ENCODE measurements at regions not wholly inside any gene's neighbourhood (a gene's known extent, or its start where the extent isn't known, plus 50 kb on each side); places are given as distances from the start of the nearest gene placed in this dataset.

DNA sequence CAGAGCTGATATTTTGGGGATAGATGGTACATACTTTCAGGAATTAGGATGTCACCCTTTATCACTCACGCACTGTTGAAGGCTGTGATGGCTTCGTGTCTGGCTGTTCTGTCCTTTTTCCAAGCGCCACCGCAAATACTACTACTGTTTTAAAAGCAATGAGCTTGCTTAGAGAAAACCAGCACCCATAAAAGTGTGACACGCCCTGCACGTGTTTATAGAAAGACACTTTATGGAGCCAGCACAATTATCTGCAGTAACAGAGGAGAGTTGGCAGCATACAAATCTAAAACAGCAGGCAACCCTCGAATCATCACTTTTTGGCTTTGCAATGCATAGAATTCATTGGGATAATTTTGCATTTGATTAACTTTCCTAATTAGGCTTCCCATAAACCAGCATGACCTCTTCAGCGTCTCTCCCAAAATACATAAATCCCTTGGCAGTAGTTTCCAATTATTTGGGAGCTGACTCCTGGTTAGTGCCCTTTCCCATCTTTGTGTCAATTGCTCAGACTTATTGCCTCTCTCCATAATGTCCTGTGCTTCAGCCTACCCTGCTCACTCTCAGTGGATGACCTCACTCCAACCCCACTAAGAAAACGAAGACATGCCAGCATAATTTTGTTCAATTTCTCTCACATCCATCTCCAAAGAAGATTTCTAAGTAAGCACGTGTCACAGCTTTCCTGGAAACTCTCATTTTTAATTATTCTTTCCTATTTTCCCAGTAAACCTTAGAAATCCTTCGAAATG, 118.7 kb upstream of the LARGE1 start:
- no peak for DNase-seq (ENCODE audit: low read depth in 4 of 4, low spot score in 2 of 4)

DNA sequence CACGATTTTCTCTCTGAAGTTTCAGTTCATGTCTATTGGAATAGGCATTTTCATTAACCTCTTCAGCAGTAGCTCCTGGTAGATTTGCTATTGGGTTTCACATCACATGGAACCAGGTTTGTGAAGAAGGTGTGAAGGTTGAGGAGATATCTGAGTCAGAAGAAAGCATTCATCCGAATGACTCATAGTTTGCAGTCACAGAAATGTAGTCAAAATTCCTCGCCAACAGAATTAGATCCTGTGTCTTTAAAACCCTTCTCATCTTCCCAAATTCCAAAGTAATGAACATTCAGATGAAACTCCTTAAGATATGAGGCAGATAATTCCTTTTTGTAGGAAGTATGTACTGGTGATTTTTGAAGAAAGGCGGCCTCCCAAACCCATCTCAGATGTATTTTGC, 125.0 kb upstream of the LARGE1 start:
- no peak for DNase-seq (ENCODE audit: low read depth in 4 of 4, low spot score in 2 of 4)

DNA sequence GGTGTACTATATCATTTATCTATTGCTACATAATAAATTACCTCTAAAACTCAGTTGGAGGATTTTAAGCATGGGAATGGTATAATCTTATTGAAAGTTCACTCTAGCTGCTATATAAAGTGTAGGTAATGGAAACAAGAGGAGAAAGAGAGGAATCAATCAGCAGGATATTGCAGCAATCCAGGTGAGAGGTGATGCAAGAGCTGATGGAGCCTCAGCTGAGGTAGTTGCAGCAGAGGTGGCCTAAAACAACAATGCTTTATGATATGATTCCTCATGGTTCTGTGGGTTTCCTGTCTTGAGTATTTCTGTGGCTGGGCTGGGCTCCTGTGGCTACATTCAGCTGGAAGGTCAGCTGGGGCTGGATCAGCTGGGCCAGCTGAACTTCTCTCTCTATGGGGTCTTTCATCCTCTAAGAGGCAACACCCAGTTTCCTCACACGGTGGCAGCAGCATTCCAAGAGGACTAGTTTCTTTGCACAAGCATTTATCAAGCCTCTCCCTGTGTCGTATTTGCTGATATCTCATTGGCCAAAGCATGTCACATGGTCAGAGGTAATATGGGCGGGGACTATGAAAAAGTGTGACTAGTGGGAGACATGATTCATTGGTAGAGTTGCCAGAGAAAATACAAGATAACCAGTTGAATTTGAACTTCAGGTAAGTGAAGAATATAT, 135.4 kb upstream of the LARGE1 start:
- DNase-seq (ENCODE audit: low read depth in 4 of 4, low spot score in 2 of 4), result no peak

DNA sequence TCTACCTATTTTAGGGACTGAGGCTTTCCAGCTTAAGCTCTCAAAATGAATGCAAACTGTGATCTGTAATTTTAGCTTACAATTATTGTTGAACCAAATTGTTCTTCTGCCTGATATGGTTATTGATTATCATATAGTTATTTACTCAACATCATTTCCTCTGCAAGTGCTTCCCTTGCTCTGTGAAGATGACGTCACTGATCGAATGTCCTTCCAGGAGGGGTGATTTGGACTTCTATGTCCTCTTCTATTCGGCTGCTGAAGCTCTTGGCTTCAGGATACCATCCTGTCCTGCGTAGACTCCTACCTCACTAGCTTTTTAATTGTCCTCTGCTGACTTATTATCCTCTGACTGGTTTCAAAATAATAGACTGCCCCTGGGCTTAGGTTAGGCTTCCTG, 137.4 kb upstream of the LARGE1 start:
- DNase-seq (ENCODE audit: low read depth in 4 of 4, low spot score in 2 of 4), result no peak

DNA sequence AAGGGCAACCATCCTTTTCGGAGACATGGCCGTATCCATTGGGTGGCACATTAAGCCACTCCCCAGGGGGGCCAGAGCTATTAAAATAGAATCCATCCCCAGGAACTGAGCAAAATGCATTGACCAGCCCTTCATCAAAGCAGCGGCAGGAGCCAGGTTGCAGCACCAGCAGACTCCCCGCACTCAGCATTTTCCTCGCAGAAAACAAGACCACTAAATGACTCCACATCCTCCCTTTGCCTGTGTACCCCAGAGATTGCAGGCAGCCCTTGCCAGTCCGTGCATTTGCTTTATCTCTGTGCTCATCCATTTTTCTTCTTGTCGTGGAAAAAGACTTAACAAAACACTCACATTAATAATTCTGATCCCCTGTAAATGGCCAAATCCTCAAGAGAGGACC, 144.4 kb upstream of the LARGE1 start:
- no peak for DNase-seq (ENCODE audit: low read depth in 4 of 4, low spot score in 2 of 4)

DNA sequence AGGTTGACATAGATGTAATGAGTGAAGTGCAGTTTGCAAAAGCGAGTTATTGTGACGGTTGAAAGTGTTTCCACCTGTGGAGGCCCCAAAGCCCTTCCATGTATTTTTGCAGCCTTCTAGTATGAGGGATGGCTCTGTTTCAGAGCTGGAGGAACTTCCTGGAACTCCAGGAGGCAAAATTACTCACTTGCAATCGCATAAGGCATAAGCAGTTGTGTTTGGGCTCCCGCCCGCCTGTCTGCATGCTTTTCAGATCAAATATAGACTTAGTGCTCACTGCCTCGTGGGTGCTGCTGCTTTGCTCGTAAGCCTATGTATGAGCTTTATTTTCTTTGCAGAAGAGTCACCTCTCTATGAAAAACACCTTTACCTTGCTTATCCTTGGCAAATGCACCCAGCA, 146.8 kb upstream of the LARGE1 start:
- DNase-seq (ENCODE audit: low read depth in 4 of 4, low spot score in 2 of 4), result no peak

DNA sequence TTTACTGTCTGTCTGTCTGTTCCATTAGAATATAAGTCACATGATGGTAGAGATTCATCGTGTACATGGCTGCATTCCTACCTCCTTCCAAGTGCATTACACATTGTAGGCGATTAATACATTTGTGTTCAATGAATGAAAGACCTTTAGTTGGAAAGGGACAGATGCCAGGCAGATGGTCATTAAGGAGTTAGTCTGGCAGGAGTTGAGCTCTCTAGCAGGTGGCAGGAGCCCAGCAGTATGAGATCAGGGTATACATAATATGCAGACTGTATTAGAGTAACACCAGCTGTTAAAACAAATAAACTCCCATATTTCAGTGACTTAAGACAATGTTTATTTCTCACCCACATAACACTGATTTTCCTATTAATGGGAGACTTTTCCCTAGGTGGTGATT, 147.7 kb upstream of the LARGE1 start:
- no peak for DNase-seq (ENCODE audit: low read depth in 4 of 4, low spot score in 2 of 4)

DNA sequence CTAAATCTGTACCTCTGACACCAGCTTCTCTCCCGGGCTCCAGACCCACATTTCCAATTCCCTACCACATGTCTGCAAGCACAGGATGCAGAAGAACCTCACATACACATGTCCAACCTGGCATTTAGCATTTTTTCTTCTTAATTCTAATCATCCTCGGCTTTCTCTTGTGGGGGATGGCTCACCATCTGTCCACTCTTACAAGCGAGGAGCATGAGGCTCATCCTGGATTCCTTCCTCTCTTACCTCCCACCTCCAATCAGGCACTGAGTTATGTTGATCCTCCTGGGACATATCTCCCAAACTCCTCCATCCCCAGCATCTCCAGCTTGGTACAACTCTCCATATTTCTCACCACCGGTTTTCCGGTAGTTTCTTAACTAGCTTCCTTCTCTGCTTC, 149.8 kb upstream of the LARGE1 start:
- DNase-seq (ENCODE audit: low read depth in 4 of 4, low spot score in 2 of 4), result no peak

DNA sequence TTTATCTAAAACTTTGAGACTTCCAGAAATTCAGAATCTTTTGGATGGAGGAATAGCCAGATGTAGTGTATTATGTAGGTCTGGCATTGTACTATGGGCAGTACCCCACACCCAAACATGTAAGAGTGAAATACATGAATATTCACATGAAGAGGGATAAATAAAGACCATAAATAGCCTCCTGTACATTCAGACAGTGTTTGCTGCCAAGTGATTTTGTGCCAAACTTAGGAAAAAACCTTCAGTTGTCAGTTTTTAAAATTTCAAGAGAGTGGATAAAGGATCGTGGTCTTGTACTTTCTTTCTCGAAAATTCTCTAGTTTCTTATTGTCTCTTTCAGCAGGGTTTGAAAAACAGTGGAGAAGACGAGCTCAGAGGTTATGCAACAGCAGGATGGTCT, 150.3 kb upstream of the LARGE1 start:
- no peak for DNase-seq (ENCODE audit: low read depth in 4 of 4, low spot score in 2 of 4)

DNA sequence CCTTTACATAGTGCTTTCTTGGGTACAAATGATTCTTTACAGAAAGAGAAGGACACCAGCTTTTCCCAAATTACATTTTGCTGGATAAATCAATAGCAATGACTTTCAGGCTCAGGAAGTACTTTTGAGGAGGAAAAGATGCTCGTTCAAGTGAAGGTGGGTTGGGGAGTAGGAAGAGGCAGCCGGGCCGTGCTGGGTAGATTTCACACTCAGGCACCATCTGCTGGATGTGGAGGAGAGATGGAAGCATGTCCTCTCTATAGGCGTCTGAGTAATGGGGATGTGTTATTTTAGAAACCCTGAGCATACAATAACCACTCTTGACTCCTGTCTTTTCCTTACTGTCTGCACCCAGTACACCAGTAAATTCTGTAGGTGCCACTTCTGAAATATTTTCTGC, 152.3 kb upstream of the LARGE1 start:
- DNase-seq (ENCODE audit: low read depth in 4 of 4, low spot score in 2 of 4), result no peak

DNA sequence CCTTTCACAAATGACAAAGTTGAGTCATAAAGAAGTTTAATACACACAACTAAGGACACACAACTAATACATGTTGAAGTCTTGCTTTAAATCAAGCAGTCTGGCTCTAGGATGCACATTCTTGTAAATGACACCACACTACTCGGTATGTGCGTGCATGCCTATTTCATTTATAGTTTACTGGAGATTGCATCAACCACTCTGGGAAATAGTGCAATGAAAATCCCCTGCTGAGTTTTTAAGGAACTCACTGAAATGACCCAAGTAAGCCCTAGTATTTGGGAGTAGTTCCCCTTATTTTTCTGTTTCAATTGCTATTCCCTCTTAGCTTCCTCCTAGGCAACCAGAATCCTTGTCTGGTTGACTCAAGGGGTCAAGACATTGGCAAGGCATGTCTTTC, 160.2 kb upstream of the LARGE1 start:
- no peak for DNase-seq (ENCODE audit: low read depth in 4 of 4, low spot score in 2 of 4)

DNA sequence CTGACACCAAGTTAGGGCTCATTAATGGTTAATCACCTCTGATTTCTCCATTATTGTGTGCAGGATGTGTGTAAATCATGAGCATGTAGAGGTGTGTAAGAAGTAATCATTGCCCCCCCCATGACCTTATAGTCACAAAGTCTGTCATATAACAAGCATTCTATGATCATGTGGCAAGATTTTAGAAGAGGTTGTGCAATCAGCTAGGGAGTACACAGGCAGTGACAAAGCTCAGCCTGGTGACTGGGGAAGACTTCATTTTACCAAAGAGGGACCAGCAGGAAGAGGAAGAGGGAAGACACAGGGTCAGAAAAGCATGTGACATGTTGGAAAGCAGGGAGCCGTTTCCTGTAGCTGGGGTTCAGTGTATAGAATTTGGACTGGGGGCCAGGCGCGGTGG, 176.5 kb upstream of the LARGE1 start:
- no peak for DNase-seq (ENCODE audit: low read depth in 4 of 4, low spot score in 2 of 4)

DNA sequence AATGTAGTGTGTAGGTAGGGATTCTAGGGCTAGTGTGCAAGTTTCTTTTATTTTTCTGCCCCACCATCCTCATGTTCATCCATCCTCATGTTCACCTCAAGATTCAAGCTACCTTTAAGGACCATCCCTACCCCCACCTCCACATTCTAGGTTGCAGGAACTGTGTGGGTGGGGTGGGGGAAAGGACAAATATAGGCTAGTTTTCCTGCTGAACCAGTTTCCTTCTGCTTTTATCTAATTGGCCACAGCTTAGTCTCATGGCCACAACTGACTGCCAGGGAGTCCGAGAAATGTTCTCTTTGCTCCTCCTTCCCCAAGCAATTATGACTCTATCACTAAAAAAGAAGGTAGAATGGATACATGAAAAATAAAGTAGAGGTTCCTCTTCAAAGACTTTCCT, 179.0 kb upstream of the LARGE1 start:
- no peak for DNase-seq (ENCODE audit: low read depth in 4 of 4, low spot score in 2 of 4)

DNA sequence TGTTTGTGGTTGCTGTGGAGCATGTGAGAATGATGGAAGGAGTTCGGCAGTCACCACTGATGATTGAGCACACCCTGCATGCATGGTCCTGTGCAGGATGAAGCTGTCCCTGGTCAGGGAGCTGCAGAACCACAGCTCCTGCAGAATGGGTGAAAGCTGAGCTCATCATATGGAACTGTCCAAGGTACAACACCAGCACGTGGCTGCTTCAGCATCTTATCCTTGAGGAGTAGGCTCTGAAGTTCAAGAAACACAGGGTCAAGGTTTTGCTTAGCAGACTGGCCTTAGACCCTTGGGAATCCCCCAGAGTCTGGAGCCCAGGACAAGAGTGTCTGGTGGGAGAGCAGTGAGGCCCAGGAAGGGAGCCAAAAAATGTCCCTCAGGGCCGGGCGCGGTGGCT, 182.4 kb upstream of the LARGE1 start:
- peak in 1 of 4 donors; percentile 10 for DNase-seq (ENCODE audit: low read depth in 4 of 4, low spot score in 2 of 4)

DNA sequence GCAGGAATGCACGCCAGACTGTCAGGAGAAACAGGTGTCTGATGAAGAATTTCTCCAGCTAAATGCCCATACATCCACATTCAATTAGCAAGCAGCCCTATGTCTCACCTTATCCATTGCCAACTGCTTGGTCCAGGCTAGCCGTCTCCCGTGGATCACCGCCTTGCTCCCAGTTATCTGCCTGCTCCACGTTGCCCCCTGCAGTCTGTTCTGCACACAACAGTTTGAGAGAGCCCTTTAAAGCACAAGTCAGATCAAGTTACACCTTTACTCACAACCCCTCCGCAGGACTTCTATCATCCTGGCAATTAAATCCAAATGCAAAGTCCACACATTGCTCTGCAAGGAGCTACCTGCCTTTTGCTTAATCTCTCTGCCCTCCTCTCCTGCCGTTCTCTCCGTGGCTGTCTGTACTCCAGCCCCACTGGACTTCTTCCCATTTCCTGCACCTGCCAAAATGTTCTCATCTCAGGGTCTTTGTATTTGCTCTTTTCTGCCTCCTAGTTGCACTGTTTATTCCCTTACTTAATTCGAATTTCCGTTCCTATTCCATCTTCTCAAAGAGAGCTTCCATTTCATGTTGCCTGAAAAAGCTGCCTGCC, 185.3 kb upstream of the LARGE1 start:
- peak; percentile 24 to 59 (median 39) for DNase-seq (ENCODE audit: low read depth in 4 of 4, low spot score in 2 of 4)

DNA sequence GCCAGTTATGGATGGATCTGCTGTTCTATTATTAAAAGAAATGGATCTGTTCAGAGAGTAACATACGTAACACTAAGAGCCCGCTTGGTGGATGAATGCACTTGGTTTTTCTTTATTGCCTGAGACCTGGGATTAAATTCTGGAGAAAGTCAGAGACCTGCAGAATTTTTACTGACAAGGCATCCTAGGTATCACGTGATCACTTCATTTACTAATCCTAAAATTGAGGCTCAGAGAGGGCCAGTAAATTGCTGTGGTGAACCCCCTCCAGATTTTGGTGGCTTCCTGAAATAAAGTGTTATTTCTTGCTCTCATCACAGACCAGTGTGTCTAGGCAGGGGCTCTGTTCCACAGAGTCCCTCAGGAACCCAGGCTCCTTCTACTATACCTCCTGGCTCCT, 187.9 kb upstream of the LARGE1 start:
- no peak for DNase-seq (ENCODE audit: low read depth in 4 of 4, low spot score in 2 of 4)

DNA sequence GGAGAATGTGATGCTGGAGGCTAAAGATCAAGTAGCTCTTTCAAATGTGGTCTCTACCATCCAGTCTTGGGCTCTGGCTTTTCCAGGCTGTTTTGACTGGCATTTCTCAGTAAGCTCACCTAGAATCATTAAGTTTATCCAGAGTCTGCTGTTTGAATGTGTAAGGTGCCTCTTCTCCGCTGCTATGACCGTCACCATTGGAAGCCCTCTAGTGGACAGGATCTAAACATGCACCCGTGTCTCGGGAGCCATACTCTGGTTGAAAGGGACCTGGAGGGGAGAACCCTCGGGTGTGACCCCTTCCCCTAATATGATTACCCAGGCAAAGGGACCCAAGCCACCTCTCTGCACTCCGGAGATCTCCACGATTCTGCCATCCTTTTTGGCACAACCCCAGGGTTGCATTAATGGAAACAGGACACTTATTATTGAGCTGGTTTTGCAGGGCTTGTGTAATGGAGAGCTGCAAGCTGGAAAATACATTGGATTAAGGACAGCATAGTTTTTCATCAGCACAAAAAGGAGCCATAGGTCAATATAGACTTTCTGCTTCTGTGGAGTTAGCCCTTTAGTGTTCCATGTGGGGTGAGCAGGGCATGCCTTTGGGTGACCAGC, 191.0 kb upstream of the LARGE1 start:
- peak in 2 of 4 donors; percentile 6 to 9 for DNase-seq (ENCODE audit: low read depth in 4 of 4, low spot score in 2 of 4)

DNA sequence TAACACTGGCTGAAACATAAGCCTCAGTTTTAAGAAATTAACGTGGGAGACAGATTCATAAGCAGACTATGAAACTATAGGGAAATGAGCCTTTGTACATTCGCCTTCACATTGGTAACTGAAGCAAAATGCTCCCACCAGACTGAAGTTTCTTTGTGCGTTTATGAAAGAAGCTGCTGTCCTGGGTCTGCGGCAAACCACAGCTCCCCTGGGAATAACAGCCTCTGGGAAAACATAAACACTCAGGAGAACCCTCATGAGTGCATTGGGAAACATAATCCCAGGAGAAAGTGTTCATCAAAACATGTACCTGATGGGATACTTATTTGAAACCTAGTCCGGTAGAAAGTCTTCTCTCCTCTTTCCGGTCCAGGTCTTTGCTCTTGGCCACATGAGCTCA, 193.1 kb upstream of the LARGE1 start:
- DNase-seq (ENCODE audit: low read depth in 4 of 4, low spot score in 2 of 4), result no peak

DNA sequence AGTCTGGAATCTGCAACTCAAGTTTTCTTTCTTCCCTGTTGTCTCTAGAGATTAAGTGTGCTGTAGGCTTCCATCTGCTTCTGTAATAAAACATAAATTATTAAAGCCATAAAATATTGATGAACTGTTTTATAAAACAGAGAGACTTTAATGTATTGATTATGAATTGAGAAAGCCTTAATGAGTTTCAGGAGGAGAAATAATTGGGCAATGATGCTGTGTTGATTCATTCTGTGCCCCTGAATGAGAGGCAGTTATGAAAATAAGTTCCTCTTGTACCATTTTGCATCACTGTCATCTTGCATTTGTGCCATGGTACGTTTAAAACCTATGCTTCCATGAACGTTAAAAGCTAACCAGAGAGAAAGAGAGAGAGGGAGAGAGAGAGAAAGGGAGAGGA, 194.1 kb upstream of the LARGE1 start:
- no peak for DNase-seq (ENCODE audit: low read depth in 4 of 4, low spot score in 2 of 4)

DNA sequence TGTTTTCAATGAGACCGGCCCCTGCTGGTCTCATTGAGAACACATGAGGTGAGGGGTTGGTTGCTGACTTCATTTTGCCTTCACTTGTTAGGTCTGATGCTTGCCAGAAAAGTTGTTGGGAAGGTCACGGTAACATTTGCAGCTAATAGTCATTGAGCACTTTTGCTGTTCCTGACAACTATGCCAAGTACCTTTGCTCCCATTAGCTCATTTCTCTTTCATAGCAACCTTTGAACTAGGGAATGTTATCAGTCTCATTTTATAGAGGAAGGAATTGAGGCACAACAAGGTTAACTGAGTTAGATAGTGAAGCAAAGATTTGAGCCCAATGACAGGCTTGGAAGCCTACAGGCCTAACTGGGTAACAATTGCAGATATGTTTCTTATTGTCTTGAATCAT, 195.4 kb upstream of the LARGE1 start:
- DNase-seq (ENCODE audit: low read depth in 4 of 4, low spot score in 2 of 4), result no peak

DNA sequence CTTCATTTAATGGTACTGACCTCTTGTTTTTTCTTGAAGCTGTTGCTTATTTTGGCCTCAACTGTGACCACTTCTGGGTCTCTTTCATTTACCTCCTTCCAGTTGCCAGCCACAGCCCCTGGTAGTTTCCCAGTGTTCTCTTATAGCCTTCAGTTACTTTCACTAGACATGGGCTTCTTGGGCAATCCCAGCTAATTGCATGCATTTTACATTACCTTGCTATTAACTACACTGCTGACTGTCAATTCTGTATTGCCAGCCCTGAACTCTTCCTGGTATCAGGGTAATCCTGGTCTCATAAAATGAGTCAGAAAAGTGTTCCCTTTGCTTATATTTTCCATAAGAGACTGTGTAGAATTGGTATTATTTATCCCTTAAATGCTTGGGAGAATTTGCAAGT, 195.8 kb upstream of the LARGE1 start:
- DNase-seq (ENCODE audit: low read depth in 4 of 4, low spot score in 2 of 4), result no peak

DNA sequence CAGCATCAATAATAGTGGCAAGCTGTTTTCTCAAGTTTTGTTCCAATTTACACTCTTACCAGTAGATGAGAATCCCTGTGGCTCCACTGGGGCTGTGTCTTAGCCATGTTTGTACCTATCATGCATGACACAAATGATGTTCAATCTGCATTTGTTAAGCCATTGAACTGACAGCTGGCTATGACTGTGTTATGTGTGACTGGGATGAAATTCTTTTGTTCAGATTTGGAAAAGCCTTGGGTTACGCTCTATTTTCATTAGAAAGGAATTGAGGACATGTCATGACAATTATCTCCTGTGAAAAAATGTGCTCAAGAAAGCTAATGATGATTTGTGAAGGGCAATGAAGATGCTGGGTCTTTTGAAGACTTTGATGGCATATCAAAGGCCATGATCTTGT, 201.8 kb upstream of the LARGE1 start:
- DNase-seq (ENCODE audit: low read depth in 4 of 4, low spot score in 2 of 4), result no peak

Measured in left renal cortex interstitium (tissue), 4 donors.